ENCODE measurements at regions not wholly inside any gene's neighbourhood (a gene's known extent, or its start where the extent isn't known, plus 50 kb on each side); places are given as distances from the start of the nearest gene placed in this dataset.
"Not testable (repeated sequence)": the region's sequence is repeated elsewhere in the genome, so short reads cannot be mapped to it uniquely, and the experiment has no call there.

- DNase-seq (ENCODE audit: low spot score), result not testable (repeated sequence)
Measured at GRCh38 chr14:83981676-83982258, 1548.2 kb upstream of the FLRT2 start.

- no peak for DNase-seq (ENCODE audit: low spot score)
Measured at GRCh38 chr14:83988275-83988674, 1541.7 kb upstream of the FLRT2 start.

GRCh38 chr14:83991666-83992065 is 1538.3 kb upstream of the FLRT2 start:
- no peak for DNase-seq (ENCODE audit: low spot score)

- DNase-seq (ENCODE audit: low spot score), result no peak
Measured at GRCh38 chr14:83992857-83993256, 1537.1 kb upstream of the FLRT2 start.

GRCh38 chr14:83993545-83993944 is 1536.4 kb upstream of the FLRT2 start:
- DNase-seq (ENCODE audit: low spot score), result no peak

- no peak for DNase-seq (ENCODE audit: low spot score)
Measured at GRCh38 chr14:83994020-83994419, 1535.9 kb upstream of the FLRT2 start.

- no peak for DNase-seq (ENCODE audit: low spot score)
Measured at GRCh38 chr14:84001023-84001422, 1528.9 kb upstream of the FLRT2 start.

- DNase-seq (ENCODE audit: low spot score), result no peak
Measured at GRCh38 chr14:84003346-84003745, 1526.6 kb upstream of the FLRT2 start.

- no peak for DNase-seq (ENCODE audit: low spot score)
Measured at GRCh38 chr14:84006643-84007155, 1523.2 kb upstream of the FLRT2 start.

GRCh38 chr14:84013424-84013823 is 1516.5 kb upstream of the FLRT2 start:
- no peak for DNase-seq (ENCODE audit: low spot score)

GRCh38 chr14:84017495-84017894 is 1512.4 kb upstream of the FLRT2 start:
- DNase-seq (ENCODE audit: low spot score), result no peak

GRCh38 chr14:84021433-84021832 is 1508.5 kb upstream of the FLRT2 start:
- no peak for DNase-seq (ENCODE audit: low spot score)

GRCh38 chr14:84024231-84024820 is 1505.6 kb upstream of the FLRT2 start:
- DNase-seq (ENCODE audit: low spot score), result no peak

- no peak for DNase-seq (ENCODE audit: low spot score)
Measured at GRCh38 chr14:84025106-84026012, 1504.6 kb upstream of the FLRT2 start.

- no peak for DNase-seq (ENCODE audit: low spot score)
Measured at GRCh38 chr14:84027351-84027750, 1502.6 kb upstream of the FLRT2 start.

- no peak for DNase-seq (ENCODE audit: low spot score)
Measured at GRCh38 chr14:84028080-84028604, 1501.8 kb upstream of the FLRT2 start.

- DNase-seq (ENCODE audit: low spot score), result no peak
Measured at GRCh38 chr14:84029246-84029645, 1500.7 kb upstream of the FLRT2 start.

- no peak for DNase-seq (ENCODE audit: low spot score)
Measured at GRCh38 chr14:84029720-84030119, 1500.2 kb upstream of the FLRT2 start.

GRCh38 chr14:84036840-84037239 is 1493.1 kb upstream of the FLRT2 start:
- peak; percentile 87 for DNase-seq (ENCODE audit: low spot score)

GRCh38 chr14:84037593-84037992 is 1492.4 kb upstream of the FLRT2 start:
- DNase-seq (ENCODE audit: low spot score), result no peak

GRCh38 chr14:84040101-84040500 is 1489.8 kb upstream of the FLRT2 start:
- no peak for DNase-seq (ENCODE audit: low spot score)

GRCh38 chr14:84041421-84041820 is 1488.5 kb upstream of the FLRT2 start:
- peak; percentile 14 for DNase-seq (ENCODE audit: low spot score)

Measured in H4 (cell line).